Astrocyte (in vitro differentiated cells and primary cell): ENCODE measurements at regions not wholly inside any gene's neighbourhood (a gene's known extent, or its start where the extent isn't known, plus 50 kb on each side); places are given as distances from the start of the nearest gene placed in this dataset.

ENCODE experiments used
- DNase-seq: peaks from one replicate; pipeline ENCODE4 v3.0.0-alpha.2; 2010; ENCODE audit warnings: low read depth
- FAIRE-seq: peaks from 2 replicates; lab custom pipeline; 2011; peaks lifted over from hg19 to GRCh38; lab: Jason Lieb, UNC
- H2AFZ ChIP-seq: 2 replicates; pipeline ENCODE4 v1.6.0; 2012; ENCODE audit warnings: low read depth, low read length, inconsistent platforms
- H3K27ac ChIP-seq: 2 replicates; pipeline ENCODE4 v1.5.1; 2011; ENCODE audit warnings: low read depth, low read length, inconsistent platforms
- H3K27me3 ChIP-seq: 2 replicates; pipeline ENCODE4 v1.6.0; 2011; ENCODE audit warnings: low read length, inconsistent platforms; ENCODE audit not compliant: insufficient read depth
- H3K36me3 ChIP-seq: 2 replicates; pipeline ENCODE4 v1.5.1; 2011; ENCODE audit warnings: low read length, inconsistent platforms; ENCODE audit not compliant: insufficient read depth
- H3K4me1 ChIP-seq: 2 replicates; pipeline ENCODE4 v1.5.1; 2011; ENCODE audit warnings: low read length, inconsistent platforms; ENCODE audit not compliant: insufficient read depth
- H3K4me2 ChIP-seq: 2 replicates; pipeline ENCODE4 v1.6.0; 2012; ENCODE audit warnings: low read length, inconsistent platforms
- H3K4me3 ChIP-seq: 2 replicates; pipeline ENCODE4 v1.5.1; 2011; ENCODE audit warnings: low read depth, mild to moderate bottlenecking, low read length, inconsistent platforms; ENCODE audit not compliant: insufficient read depth
- H3K79me2 ChIP-seq: 2 replicates; pipeline ENCODE4 v1.6.0; 2012; ENCODE audit warnings: mild to moderate bottlenecking, low read length, inconsistent platforms; ENCODE audit not compliant: insufficient read depth
- H3K9ac ChIP-seq: 2 replicates; pipeline ENCODE4 v1.6.0; 2012; ENCODE audit warnings: mild to moderate bottlenecking, low read length, inconsistent platforms
- H3K9me3 ChIP-seq: 2 replicates; pipeline ENCODE4 v1.5.1; 2012; ENCODE audit warnings: low read depth, mild to moderate bottlenecking, low read length, inconsistent platforms; ENCODE audit not compliant: insufficient read depth
- H4K20me1 ChIP-seq: 2 replicates; pipeline ENCODE4 v1.6.0; 2012; ENCODE audit warnings: low read length, inconsistent platforms; ENCODE audit not compliant: insufficient read depth
- H3K27ac Mint-ChIP-seq: one replicate; pipeline ENCODE4 v1.8.0; 2021; ENCODE audit warnings: mild to moderate bottlenecking, mixed read lengths; ENCODE audit not compliant: unreplicated experiment
- H3K27me3 Mint-ChIP-seq: one replicate; pipeline ENCODE4 v1.8.0; 2021; ENCODE audit warnings: low read depth, mixed read lengths; ENCODE audit not compliant: unreplicated experiment
- H3K36me3 Mint-ChIP-seq: one replicate; pipeline ENCODE4 v1.8.0; 2021; ENCODE audit warnings: low read depth, mixed read lengths; ENCODE audit not compliant: unreplicated experiment
- H3K4me1 Mint-ChIP-seq: one replicate; pipeline ENCODE4 v1.8.0; 2021; ENCODE audit warnings: low read depth, mixed read lengths; ENCODE audit not compliant: unreplicated experiment
- H3K4me3 Mint-ChIP-seq: one replicate; pipeline ENCODE4 v1.8.0; 2021; ENCODE audit warnings: mild to moderate bottlenecking, moderate library complexity, mixed read lengths; ENCODE audit not compliant: unreplicated experiment
- H3K9me3 Mint-ChIP-seq: one replicate; pipeline ENCODE4 v1.8.0; 2021; ENCODE audit warnings: mild to moderate bottlenecking, mixed read lengths; ENCODE audit not compliant: unreplicated experiment
- EZH2 ChIP-seq: IDR thresholded peaks from 2 replicates; pipeline ENCODE4 v1.6.1; 2012; ENCODE audit warnings: mild to moderate bottlenecking, low read length, inconsistent platforms; ENCODE audit not compliant: insufficient read depth
- TF ChIP-seq, protein P1 (sequence below): IDR thresholded peaks from 2 replicates; pipeline ENCODE4 v1.5.1; 2011; ENCODE audit warnings: low read depth, mild to moderate bottlenecking, inconsistent platforms, low read length, moderate library complexity; ENCODE audit not compliant: insufficient read depth

DNA sequence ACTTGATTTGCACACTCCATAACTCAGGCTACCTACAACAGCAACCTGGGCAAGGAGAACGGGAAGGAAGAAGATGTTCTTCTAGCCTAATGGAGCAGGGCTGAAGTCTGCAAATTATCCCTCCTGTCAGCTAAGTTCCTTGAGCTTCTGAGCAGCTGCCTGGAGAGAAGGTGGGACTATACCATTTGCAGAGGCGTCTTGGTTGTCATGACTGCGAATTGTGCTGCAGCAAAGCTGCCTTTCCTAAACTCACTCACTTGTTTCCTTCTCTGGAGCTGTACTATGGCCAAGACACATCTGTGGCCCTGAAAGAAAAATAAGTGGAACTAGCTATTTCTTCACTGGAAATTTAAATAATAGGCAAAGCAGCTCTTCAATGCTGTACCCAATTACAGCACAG is 682.4 kb upstream of the GRIA3 start:
- Histone ChIP-seq H3K9ac (no peak overlapping the region), H3K36me3 (no peaks in the 10 kb centered on the region), H3K27ac (no peak overlapping the region), H4K20me1 (no peaks in the 10 kb centered on the region), H3K79me2 (no peaks in the 10 kb centered on the region), H3K4me2 (no peak overlapping the region), H3K9me3 (no peaks in the 10 kb centered on the region), H3K4me3 (no peak overlapping the region), H3K27me3 (no peaks in the 10 kb centered on the region), H2AFZ (no peak overlapping the region), H3K4me1 (no peaks in the 10 kb centered on the region)
- Mint-ChIP-seq H3K9me3 (no peaks in the 10 kb centered on the region), H3K4me3 (no peak overlapping the region), H3K27me3 (no peaks in the 10 kb centered on the region), H3K4me1 (peaks cover 9% of the 10 kb centered on the region), H3K36me3 (no peaks in the 10 kb centered on the region), H3K27ac (no peak overlapping the region)
- DNase-seq: no peak
- FAIRE-seq: no peak
- no peak for TF ChIP-seq EZH2
- TF ChIP-seq, protein P1, sequence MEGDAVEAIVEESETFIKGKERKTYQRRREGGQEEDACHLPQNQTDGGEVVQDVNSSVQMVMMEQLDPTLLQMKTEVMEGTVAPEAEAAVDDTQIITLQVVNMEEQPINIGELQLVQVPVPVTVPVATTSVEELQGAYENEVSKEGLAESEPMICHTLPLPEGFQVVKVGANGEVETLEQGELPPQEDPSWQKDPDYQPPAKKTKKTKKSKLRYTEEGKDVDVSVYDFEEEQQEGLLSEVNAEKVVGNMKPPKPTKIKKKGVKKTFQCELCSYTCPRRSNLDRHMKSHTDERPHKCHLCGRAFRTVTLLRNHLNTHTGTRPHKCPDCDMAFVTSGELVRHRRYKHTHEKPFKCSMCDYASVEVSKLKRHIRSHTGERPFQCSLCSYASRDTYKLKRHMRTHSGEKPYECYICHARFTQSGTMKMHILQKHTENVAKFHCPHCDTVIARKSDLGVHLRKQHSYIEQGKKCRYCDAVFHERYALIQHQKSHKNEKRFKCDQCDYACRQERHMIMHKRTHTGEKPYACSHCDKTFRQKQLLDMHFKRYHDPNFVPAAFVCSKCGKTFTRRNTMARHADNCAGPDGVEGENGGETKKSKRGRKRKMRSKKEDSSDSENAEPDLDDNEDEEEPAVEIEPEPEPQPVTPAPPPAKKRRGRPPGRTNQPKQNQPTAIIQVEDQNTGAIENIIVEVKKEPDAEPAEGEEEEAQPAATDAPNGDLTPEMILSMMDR: no peak

DNA sequence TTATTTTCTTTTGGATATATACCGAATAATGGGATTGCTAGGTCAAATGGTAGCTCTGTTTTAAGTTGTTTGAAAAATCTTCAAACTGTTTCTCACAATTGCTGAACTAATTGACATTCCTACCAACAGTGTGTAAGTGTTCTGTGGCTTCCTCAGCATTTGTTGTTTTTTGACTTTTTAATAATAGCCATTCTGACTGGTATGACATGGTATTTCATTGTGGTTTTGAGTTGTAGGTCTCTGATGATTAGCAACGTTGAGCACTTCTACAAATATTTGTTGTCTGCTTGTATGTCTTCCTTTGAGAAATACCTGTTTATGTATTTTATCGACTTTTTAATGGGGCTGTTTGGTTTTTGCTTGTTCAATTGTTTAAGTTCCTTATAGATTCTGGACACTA is 680.1 kb upstream of the GRIA3 start:
- DNase-seq (peak; percentile 52), FAIRE-seq (no peak)
- TF ChIP-seq, protein P1: no peak
- TF ChIP-seq EZH2: no peak
- H3K4me1 ChIP-seq: no peaks in the 10 kb centered on the region
- no peaks in the 10 kb centered on the region for H3K9me3 ChIP-seq
- peaks cover 9% of the 10 kb centered on the region for H3K4me1 Mint-ChIP-seq
- no peaks in the 10 kb centered on the region for H3K36me3 Mint-ChIP-seq
- H3K9ac ChIP-seq: no peak overlapping the region
- H3K9me3 Mint-ChIP-seq: no peaks in the 10 kb centered on the region
- no peaks in the 10 kb centered on the region for H3K27me3 ChIP-seq
- no peaks in the 10 kb centered on the region for H3K27me3 Mint-ChIP-seq
- H3K79me2 ChIP-seq: no peaks in the 10 kb centered on the region
- no peak overlapping the region for H3K4me3 ChIP-seq
- no peak overlapping the region for H3K27ac ChIP-seq
- H3K27ac Mint-ChIP-seq: peak overlapping the region; percentile 62
- no peak overlapping the region for H2AFZ ChIP-seq
- H3K4me2 ChIP-seq: no peak overlapping the region
- no peaks in the 10 kb centered on the region for H3K36me3 ChIP-seq
- H4K20me1 ChIP-seq: no peaks in the 10 kb centered on the region
- no peak overlapping the region for H3K4me3 Mint-ChIP-seq

DNA sequence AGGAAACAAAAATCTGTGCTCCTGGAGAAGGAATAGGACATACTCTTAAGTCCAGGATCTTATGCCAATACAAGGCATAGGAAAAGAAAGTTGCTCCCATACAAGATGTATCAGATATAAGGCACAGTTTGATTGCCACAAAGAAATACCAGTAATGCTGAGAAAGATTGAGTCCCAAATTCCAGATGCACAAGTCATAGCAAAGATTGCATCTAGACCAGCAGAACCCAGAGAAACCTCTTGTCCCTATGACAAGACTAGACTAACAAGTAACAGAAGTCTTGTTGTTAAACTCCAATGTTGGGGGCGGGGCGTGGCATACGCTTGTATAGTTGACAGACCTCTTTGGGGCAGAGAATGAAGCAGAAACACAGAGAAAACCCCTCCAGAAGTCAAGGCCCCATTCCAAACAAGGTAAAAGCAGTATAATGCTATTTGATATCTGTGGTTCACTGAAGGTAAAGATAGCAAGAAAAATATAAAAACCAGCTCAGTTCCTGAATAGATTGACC is 671.5 kb upstream of the GRIA3 start:
- peak; percentile 45 for DNase-seq
- H3K9me3 Mint-ChIP-seq: peaks cover 3% of the 10 kb centered on the region
- Histone ChIP-seq H3K4me3 (no peak overlapping the region), H3K79me2 (no peaks in the 10 kb centered on the region), H3K27ac (no peak overlapping the region), H3K9me3 (no peaks in the 10 kb centered on the region), H3K36me3 (no peaks in the 10 kb centered on the region), H3K4me1 (no peaks in the 10 kb centered on the region), H3K27me3 (no peaks in the 10 kb centered on the region), H3K4me2 (no peak overlapping the region), H4K20me1 (no peaks in the 10 kb centered on the region), H3K9ac (no peak overlapping the region), H2AFZ (no peak overlapping the region)
- peak; percentile 90 for FAIRE-seq
- no peaks in the 10 kb centered on the region for H3K36me3 Mint-ChIP-seq
- H3K27ac Mint-ChIP-seq: peak overlapping the region; percentile 36
- TF ChIP-seq EZH2: no peak
- TF ChIP-seq, protein P1: no peak
- H3K27me3 Mint-ChIP-seq: no peaks in the 10 kb centered on the region
- peaks cover 9% of the 10 kb centered on the region for H3K4me1 Mint-ChIP-seq
- H3K4me3 Mint-ChIP-seq: no peak overlapping the region
